Lung (tissue), 11 donors: ENCODE measurements at regions not wholly inside any gene's neighbourhood (a gene's known extent, or its start where the extent isn't known, plus 50 kb on each side); places are given as distances from the start of the nearest gene placed in this dataset.

Experiments used
- ATAC-seq: fragments of 200-7000 bp; cut with Tn5 transposase; one replicate; pipeline ENCODE4 v1.9.1; 2020; ENCODE audit warnings: moderate number of reproducible peaks; ENCODE audit not compliant: insufficient read depth, low FRiP score
- DNase-seq, 3 donors: peaks; one replicate each; pipeline ENCODE4 v3.0.0-alpha.2; 2013 to 2017
- H3K27ac ChIP-seq, 2 donors: one replicate each; pipeline ENCODE4 v1.5.1; 2013; ENCODE audit warnings: mild to moderate bottlenecking in 2 of 2, moderate library complexity in 2 of 2, control low read depth in 1 of 2, inconsistent platforms in 1 of 2, low read depth in 1 of 2, low read length in 1 of 2
- H3K27me3 ChIP-seq, 3 donors: one replicate each; pipeline ENCODE4 v1.5.1; 2013; ENCODE audit warnings: low read length in 2 of 3; ENCODE audit not compliant: control insufficient read depth in 3 of 3, insufficient read depth in 3 of 3
- H3K36me3 ChIP-seq, 4 donors: one replicate each; pipeline ENCODE4 v1.5.1; 2013; ENCODE audit warnings: low read length in 4 of 4, mild to moderate bottlenecking in 1 of 4, moderate library complexity in 1 of 4; ENCODE audit not compliant: control insufficient read depth in 4 of 4, insufficient read depth in 4 of 4
- H3K4me1 ChIP-seq, 5 donors: one replicate each; pipeline ENCODE4 v1.5.1; 2013; ENCODE audit warnings: low read length in 5 of 5, mild to moderate bottlenecking in 2 of 5, moderate library complexity in 1 of 5; ENCODE audit not compliant: control insufficient read depth in 5 of 5, insufficient read depth in 5 of 5
- H3K4me3 ChIP-seq: one replicate; pipeline ENCODE4 v1.5.1; 2013; ENCODE audit warnings: mild to moderate bottlenecking, control low read depth, moderate library complexity
- H3K9ac ChIP-seq, 2 donors: one replicate each; pipeline ENCODE4 v1.5.1; 2013; ENCODE audit warnings: low read length in 2 of 2, control low read depth in 1 of 2; ENCODE audit not compliant: insufficient read depth in 1 of 2
- H3K9me3 ChIP-seq, 4 donors: one replicate each; pipeline ENCODE4 v1.5.1; 2013; ENCODE audit warnings: low read length in 3 of 4, mild to moderate bottlenecking in 1 of 4, moderate library complexity in 1 of 4; ENCODE audit not compliant: control insufficient read depth in 4 of 4, insufficient read depth in 3 of 4
- WGBS, 2 donors: extraction: QIAGEN DNeasy Blood & Tissue Kit; methylation state at CpG; one replicate each; pipeline ENCODE4 v1.1.7; 2013; 5-methylcytosine and 5-hydroxymethylcytosine counted together
- TF ChIP-seq, protein P1 (sequence below): IDR thresholded peaks from 2 replicates; pipeline ENCODE4 v1.5.1; 2012; ENCODE audit warnings: mild to moderate bottlenecking; ENCODE audit errors: control extremely low read depth, extremely low read depth
- donor health status: control.
- donor health status: control.
- donor health status: Bipolar disorder and iron deficiency.
- donor health status: healthy.
- donor health status: DM: yes; HTN: yes; CAD: no.

- no peaks in the 10 kb centered on the region for H3K36me3 ChIP-seq
- TF ChIP-seq, protein P1, sequence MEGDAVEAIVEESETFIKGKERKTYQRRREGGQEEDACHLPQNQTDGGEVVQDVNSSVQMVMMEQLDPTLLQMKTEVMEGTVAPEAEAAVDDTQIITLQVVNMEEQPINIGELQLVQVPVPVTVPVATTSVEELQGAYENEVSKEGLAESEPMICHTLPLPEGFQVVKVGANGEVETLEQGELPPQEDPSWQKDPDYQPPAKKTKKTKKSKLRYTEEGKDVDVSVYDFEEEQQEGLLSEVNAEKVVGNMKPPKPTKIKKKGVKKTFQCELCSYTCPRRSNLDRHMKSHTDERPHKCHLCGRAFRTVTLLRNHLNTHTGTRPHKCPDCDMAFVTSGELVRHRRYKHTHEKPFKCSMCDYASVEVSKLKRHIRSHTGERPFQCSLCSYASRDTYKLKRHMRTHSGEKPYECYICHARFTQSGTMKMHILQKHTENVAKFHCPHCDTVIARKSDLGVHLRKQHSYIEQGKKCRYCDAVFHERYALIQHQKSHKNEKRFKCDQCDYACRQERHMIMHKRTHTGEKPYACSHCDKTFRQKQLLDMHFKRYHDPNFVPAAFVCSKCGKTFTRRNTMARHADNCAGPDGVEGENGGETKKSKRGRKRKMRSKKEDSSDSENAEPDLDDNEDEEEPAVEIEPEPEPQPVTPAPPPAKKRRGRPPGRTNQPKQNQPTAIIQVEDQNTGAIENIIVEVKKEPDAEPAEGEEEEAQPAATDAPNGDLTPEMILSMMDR = no peak
- ATAC-seq (no peak), DNase-seq (no peak)
- H3K9ac ChIP-seq = no peak overlapping the region
- 88 to 97% methylated on average over 5 of the region's 5 CpGs for WGBS, 2 donors
- H3K27ac ChIP-seq = no peak overlapping the region
- no peak overlapping the region for H3K4me3 ChIP-seq
- no peaks in the 10 kb centered on the region for H3K27me3 ChIP-seq
- H3K4me1 ChIP-seq = peaks cover 0 to 8% (median 0%) of the 10 kb centered on the region in 5 donors
- H3K9me3 ChIP-seq = no peaks in the 10 kb centered on the region
These were observed 170.7 kb upstream of the POU3F1 start for GRCh38 chr1:38217316-38217715.

DNA sequence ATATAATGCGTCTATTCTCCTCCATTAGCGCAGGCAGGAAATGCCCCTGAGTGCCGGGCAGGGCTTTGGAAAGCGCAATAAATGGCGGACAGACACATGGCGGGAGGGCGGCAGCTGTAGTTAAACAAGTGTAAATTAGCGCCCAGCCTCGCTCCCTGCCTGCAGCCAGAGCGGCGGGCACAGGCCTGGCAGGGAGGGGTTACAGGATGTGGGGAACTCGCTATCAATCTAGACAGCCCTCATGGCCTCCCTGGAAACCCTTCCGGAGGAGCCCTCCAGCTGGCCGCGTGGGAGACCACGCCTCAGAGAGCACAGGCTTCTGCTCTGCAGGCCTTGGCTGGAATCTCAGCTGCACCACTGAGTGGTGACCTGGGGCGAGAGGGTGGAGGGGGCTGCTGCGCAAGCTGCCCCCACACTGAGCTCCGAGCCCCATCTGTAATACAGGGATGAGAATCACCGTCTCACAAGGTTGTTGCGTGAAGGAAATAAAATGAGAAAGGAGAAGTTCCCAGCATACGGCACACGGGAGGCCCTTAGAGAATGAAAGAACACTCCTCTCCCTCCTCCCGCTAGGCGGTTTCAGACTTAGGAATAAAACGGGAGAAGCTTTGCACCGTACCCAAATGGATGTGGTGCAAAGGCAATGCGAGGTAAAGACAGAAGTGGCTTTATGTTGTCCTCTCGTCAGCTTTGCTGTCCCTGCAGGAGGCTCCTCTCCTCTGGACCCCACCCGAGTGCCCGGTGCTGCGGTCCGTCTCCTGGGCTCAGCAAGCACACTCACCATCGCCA lies 167.2 kb upstream of the POU3F1 start:
- Histone ChIP-seq H3K4me1 (peaks cover 0 to 8% (median 0%) of the 10 kb centered on the region in 5 donors), H3K27me3 (no peaks in the 10 kb centered on the region), H3K9ac (no peak overlapping the region), H3K27ac (no peak overlapping the region), H3K9me3 (no peaks in the 10 kb centered on the region), H3K4me3 (no peak overlapping the region), H3K36me3 (no peaks in the 10 kb centered on the region)
- TF ChIP-seq, protein P1 = no peak
- 33 to 44% methylated on average over 34 of the region's 34 CpGs for WGBS, 2 donors
- DNase-seq (peak; percentile 32 to 44 (median 41)), ATAC-seq (no peak)

DNA sequence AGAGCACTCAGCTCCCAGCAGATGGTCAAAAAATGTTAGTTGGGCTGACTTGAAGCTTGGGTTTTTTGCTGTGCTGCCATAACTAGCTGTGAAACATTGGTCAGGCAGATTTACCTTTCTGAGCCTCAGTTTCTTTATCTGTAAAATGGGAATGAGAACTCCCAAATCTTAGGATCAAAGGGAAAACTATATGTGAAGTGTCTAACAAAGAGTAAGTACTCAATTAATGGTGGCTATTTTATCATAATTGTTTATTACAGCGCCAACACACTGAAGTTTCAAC lies 164.2 kb upstream of the POU3F1 start:
- no peak for ATAC-seq
- whole genome bisulfite sequencing, 2 donors = 100% methylated on average over 1 of the region's 1 CpG

More for the DNA sequence above, 164.2 kb upstream of the POU3F1 start:
- H3K4me3 ChIP-seq = no peak overlapping the region
- H3K36me3 ChIP-seq = no peaks in the 10 kb centered on the region
- TF ChIP-seq, protein P1 = no peak
- no peak overlapping the region for H3K9ac ChIP-seq
- H3K9me3 ChIP-seq = no peaks in the 10 kb centered on the region
- peaks cover 0 to 10% (median 0%) of the 10 kb centered on the region in 5 donors for H3K4me1 ChIP-seq
- no peaks in the 10 kb centered on the region for H3K27me3 ChIP-seq
- no peak overlapping the region for H3K27ac ChIP-seq
- no peak for DNase-seq
